ENCODE measurements at regions not wholly inside any gene's neighbourhood (a gene's known extent, or its start where the extent isn't known, plus 50 kb on each side); places are given as distances from the start of the nearest gene placed in this dataset.

- POLR2A ChIA-PET: no interaction called here
- H3K27me3 Mint-ChIP-seq: peaks cover 12% of the 10 kb centered on the region
Observed at GRCh38 chr13:108486096-108486495, 143.3 kb upstream of the MYO16 start.

DNA sequence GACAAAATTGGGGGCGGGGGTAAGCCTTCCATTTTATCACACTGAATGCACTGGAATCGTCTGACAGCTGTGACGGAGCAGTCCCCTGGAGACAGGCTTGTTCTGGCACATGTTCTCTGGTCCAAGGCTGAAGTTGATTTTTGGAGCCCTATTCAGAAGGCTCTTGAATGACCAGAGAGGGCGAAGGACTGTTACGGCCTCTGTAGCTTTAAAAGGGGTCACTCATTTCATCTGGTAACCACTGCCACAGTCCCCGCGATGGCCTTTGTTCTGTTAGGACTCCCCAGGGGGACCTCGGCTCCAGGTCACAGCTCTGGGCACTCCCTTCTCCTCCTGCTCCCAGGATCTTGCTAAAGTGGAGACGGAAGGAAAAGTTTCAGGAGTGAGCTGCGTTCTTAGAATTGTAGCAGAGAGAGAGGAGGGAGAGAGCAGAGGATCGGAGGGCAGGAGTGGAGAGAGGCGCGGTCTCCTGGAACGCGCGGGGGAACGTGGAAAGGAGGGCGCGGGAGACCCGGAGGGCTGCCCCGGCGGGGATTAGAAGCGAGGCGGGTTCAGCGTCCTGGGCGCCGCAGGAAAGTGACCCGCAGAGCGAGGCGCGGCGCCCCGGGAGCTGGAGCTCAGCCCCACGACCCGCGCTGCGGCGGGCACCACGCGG lies 134.3 kb upstream of the MYO16 start:
- Mint-ChIP-seq H3K4me1 (peaks cover 13% of the 10 kb centered on the region), H3K27me3 (peaks cover 39% of the 10 kb centered on the region), H3K4me3 (peak overlapping the region; percentile 67), H3K9me3 (ENCODE audit: low read depth) (no peaks in the 10 kb centered on the region), H3K36me3 (ENCODE audit: low read depth) (no peaks in the 10 kb centered on the region), H3K27ac (no peak overlapping the region)
- peak; percentile 9 for ATAC-seq
- no peak for DNase-seq
- POLR2A ChIA-PET: no interaction called here
- intact Hi-C loops (cut with DNase I, micrococcal nuclease): no loop called here
- CTCF ChIA-PET: interaction anchor here (0.6 kb wide), 1 partner anchor 173 kb away, joined by 3 read pairs; no protein-coding TSS in a partner anchor

More at GRCh38 chr13:108486096-108486495, 143.3 kb upstream of the MYO16 start:
- DNase-seq (no peak), ATAC-seq (no peak)
- CTCF ChIA-PET: no interaction called here
- no peaks in the 10 kb centered on the region for H3K9me3 Mint-ChIP-seq (ENCODE audit: low read depth)
- H3K27ac Mint-ChIP-seq: no peak overlapping the region
- H3K4me1 Mint-ChIP-seq: no peaks in the 10 kb centered on the region
- no peaks in the 10 kb centered on the region for H3K36me3 Mint-ChIP-seq (ENCODE audit: low read depth)
- no peak overlapping the region for H3K4me3 Mint-ChIP-seq
- intact Hi-C loops (cut with DNase I, micrococcal nuclease): no loop called here

GRCh38 chr13:108495646-108496361 lies 133.6 kb upstream of the MYO16 start:
- Mint-ChIP-seq H3K4me1 (peaks cover 13% of the 10 kb centered on the region), H3K4me3 (peak overlapping the region; percentile 59), H3K27me3 (peaks cover 40% of the 10 kb centered on the region), H3K27ac (no peak overlapping the region), H3K9me3 (ENCODE audit: low read depth) (no peaks in the 10 kb centered on the region), H3K36me3 (ENCODE audit: low read depth) (no peaks in the 10 kb centered on the region)
- ChIA-PET CTCF (interaction anchor here (0.6 to 0.7 kb wide), 2 partner anchors 173 to 446 kb away, joined by 3 read pairs; no protein-coding TSS in a partner anchor), POLR2A (interaction anchor here (0.6 kb wide), 1 partner anchor 39 kb away, joined by 3 read pairs; no protein-coding TSS in a partner anchor)
- peak; percentile 42 for ATAC-seq
- intact Hi-C loops (cut with DNase I, micrococcal nuclease): no loop called here
- DNase-seq: peak; percentile 14

GRCh38 chr13:108496362-108497210 lies 132.8 kb upstream of the MYO16 start:
- Mint-ChIP-seq H3K27me3 (peaks cover 40% of the 10 kb centered on the region), H3K4me3 (peak overlapping the region; percentile 59), H3K27ac (no peak overlapping the region), H3K4me1 (peaks cover 13% of the 10 kb centered on the region), H3K36me3 (ENCODE audit: low read depth) (no peaks in the 10 kb centered on the region), H3K9me3 (ENCODE audit: low read depth) (no peaks in the 10 kb centered on the region)
- POLR2A ChIA-PET: interaction anchor here (0.6 kb wide), 1 partner anchor 40 kb away, joined by 3 read pairs; no protein-coding TSS in a partner anchor
- intact Hi-C loops (cut with DNase I, micrococcal nuclease): no loop called here
- CTCF ChIA-PET: interaction anchor here (0.7 to 1.3 kb wide), 2 partner anchors 11 to 447 kb away, joined by 3 read pairs; no protein-coding TSS in a partner anchor
- DNase-seq (peak; percentile 13), ATAC-seq (peak; percentile 36)

GRCh38 chr13:108500711-108501110 lies 128.7 kb upstream of the MYO16 start:
- ATAC-seq (no peak), DNase-seq (no peak)
- peaks cover 10% of the 10 kb centered on the region for H3K4me1 Mint-ChIP-seq
- no peaks in the 10 kb centered on the region for H3K36me3 Mint-ChIP-seq (ENCODE audit: low read depth)
- POLR2A ChIA-PET: no interaction called here
- H3K27ac Mint-ChIP-seq: no peak overlapping the region
- intact Hi-C loops (cut with DNase I, micrococcal nuclease): no loop called here
- peaks cover 29% of the 10 kb centered on the region for H3K27me3 Mint-ChIP-seq
- CTCF ChIA-PET: no interaction called here
- H3K4me3 Mint-ChIP-seq: no peak overlapping the region
- H3K9me3 Mint-ChIP-seq (ENCODE audit: low read depth): no peaks in the 10 kb centered on the region

DNA sequence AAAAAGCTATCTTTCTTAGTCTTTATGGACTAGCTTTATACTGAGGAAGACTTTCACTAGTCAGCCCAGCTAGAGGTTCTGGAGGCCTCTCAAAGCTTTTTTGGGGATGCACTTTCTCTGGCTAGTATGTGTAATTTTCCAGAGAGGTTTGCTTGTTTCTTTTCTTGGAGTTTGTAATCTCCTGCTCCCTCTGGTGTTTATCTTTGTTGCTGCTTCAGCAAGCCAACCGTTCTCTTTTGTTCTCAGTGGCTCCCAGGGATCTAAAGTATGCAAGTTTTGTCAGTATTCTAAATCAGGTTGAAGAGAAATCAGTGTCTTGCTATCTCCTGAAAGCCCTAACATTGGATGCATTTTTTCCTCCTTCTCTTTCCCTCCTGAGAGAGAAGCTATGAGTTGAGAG lies 121.1 kb upstream of the MYO16 start:
- ChIA-PET POLR2A (interaction anchor here (0.6 kb wide), 1 partner anchor 158 kb away, joined by 4 read pairs; no protein-coding TSS in a partner anchor), CTCF (interaction anchor here (0.6 to 1.3 kb wide), 6 partner anchors 11 to 188 kb away, joined by 3 to 4 read pairs (median 3); no protein-coding TSS in a partner anchor)
- ATAC-seq: no peak
- Mint-ChIP-seq H3K36me3 (ENCODE audit: low read depth) (no peaks in the 10 kb centered on the region), H3K9me3 (ENCODE audit: low read depth) (peaks cover 12% of the 10 kb centered on the region), H3K27ac (no peak overlapping the region), H3K27me3 (no peaks in the 10 kb centered on the region), H3K4me3 (no peak overlapping the region), H3K4me1 (no peaks in the 10 kb centered on the region)
- no peak for DNase-seq
- intact Hi-C loops (cut with DNase I, micrococcal nuclease): loop anchor here (5.0 kb wide), 2 partner anchors 186 to 281 kb away; no protein-coding TSS in a partner anchor

- no peak for DNase-seq
- H3K36me3 Mint-ChIP-seq (ENCODE audit: low read depth): no peaks in the 10 kb centered on the region
- ChIA-PET CTCF (no interaction called here), POLR2A (no interaction called here)
- H3K4me1 Mint-ChIP-seq: no peaks in the 10 kb centered on the region
- H3K9me3 Mint-ChIP-seq (ENCODE audit: low read depth): peaks cover 1% of the 10 kb centered on the region
- no peak for ATAC-seq
- peaks cover 16% of the 10 kb centered on the region for H3K27me3 Mint-ChIP-seq
- H3K4me3 Mint-ChIP-seq: no peak overlapping the region
- intact Hi-C loops (cut with DNase I, micrococcal nuclease): no loop called here
- H3K27ac Mint-ChIP-seq: no peak overlapping the region
Observed at GRCh38 chr13:108525827-108526226, 103.6 kb upstream of the MYO16 start.

DNA sequence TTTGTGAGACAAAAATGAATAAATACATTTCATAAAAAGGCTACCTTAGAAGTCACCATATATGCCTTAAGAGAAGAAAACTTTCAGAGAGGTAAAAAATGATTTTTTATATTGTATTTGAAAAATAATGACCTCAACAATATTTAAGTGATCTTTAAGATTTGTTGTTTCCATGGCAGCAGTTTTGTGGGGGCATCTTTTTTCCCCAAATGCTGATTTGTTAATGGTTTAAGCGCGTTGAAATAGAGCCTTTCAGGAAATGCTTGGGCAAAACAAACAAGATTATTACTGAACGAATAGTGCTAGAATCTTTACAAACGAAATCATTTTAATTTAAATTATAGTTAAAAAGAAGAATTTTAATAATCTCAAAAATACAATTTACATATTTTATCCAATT lies 103.1 kb upstream of the MYO16 start:
- Mint-ChIP-seq H3K9me3 (ENCODE audit: low read depth) (peaks cover 1% of the 10 kb centered on the region), H3K4me3 (no peak overlapping the region), H3K27me3 (peaks cover 16% of the 10 kb centered on the region), H3K27ac (no peak overlapping the region), H3K36me3 (ENCODE audit: low read depth) (no peaks in the 10 kb centered on the region), H3K4me1 (no peaks in the 10 kb centered on the region)
- ATAC-seq (no peak), DNase-seq (no peak)
- POLR2A ChIA-PET: no interaction called here
- CTCF ChIA-PET: no interaction called here
- intact Hi-C loops (cut with DNase I, micrococcal nuclease): no loop called here

DNA sequence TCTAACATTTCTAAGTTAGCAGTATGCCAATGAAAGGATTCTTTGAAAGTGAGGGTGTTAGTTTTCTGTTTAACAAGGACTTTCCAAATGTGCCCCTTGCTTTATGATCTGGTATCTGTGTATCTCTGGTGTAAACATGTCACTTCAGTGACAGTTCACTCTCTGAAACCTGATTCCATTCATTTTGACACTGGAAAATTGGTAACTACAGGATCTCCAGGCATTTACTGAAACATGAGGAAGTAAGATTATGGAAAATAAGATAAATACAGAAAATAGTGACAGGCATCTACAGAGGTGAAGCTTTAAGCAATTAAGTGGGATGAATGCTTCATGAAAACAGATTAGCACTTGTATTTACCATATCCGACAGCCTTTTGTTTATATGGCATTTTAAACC lies 101.6 kb upstream of the MYO16 start:
- CTCF ChIA-PET: no interaction called here
- Mint-ChIP-seq H3K4me3 (no peak overlapping the region), H3K4me1 (no peaks in the 10 kb centered on the region), H3K27ac (no peak overlapping the region), H3K36me3 (ENCODE audit: low read depth) (no peaks in the 10 kb centered on the region), H3K27me3 (peaks cover 15% of the 10 kb centered on the region), H3K9me3 (ENCODE audit: low read depth) (peaks cover 1% of the 10 kb centered on the region)
- DNase-seq (no peak), ATAC-seq (no peak)
- POLR2A ChIA-PET: no interaction called here
- intact Hi-C loops (cut with DNase I, micrococcal nuclease): no loop called here

DNA sequence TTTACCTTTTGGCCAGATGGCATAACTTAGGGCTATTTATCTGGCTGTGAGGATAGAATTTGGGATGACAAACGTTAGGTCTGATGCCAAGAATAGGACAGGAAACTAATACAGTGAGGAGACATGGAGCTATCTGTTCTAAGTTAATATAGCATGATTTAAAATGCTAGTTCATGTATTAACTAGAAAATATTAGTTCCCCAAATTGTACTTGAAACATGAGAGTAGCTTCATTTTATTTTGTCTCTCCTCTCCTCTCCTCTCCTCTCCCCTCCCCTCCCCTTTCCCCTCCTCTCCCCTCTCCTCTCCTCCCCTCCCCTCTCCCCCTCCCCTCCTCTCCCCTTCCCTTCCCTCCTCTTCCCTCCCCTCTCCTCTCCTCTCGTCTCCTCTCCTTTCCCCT lies 101.1 kb upstream of the MYO16 start:
- Mint-ChIP-seq H3K9me3 (ENCODE audit: low read depth) (peaks cover 1% of the 10 kb centered on the region), H3K27ac (no peak overlapping the region), H3K27me3 (peaks cover 17% of the 10 kb centered on the region), H3K4me3 (no peak overlapping the region), H3K36me3 (ENCODE audit: low read depth) (no peaks in the 10 kb centered on the region), H3K4me1 (no peaks in the 10 kb centered on the region)
- intact Hi-C loops (cut with DNase I, micrococcal nuclease): no loop called here
- DNase-seq (no peak), ATAC-seq (no peak)
- ChIA-PET POLR2A (no interaction called here), CTCF (no interaction called here)

GRCh38 chr13:108533842-108534241 lies 95.6 kb upstream of the MYO16 start:
- Mint-ChIP-seq H3K9me3 (ENCODE audit: low read depth) (no peaks in the 10 kb centered on the region), H3K27me3 (peaks cover 21% of the 10 kb centered on the region), H3K4me1 (no peaks in the 10 kb centered on the region), H3K36me3 (ENCODE audit: low read depth) (no peaks in the 10 kb centered on the region), H3K4me3 (no peak overlapping the region), H3K27ac (no peak overlapping the region)
- ATAC-seq (no peak), DNase-seq (no peak)
- POLR2A ChIA-PET: no interaction called here
- intact Hi-C loops (cut with DNase I, micrococcal nuclease): no loop called here
- CTCF ChIA-PET: no interaction called here
